Fibroblast of pulmonary artery (primary cell): ENCODE measurements at regions not wholly inside any gene's neighbourhood (a gene's known extent, or its start where the extent isn't known, plus 50 kb on each side); places are given as distances from the start of the nearest gene placed in this dataset.
"Not testable (repeated sequence)": the region's sequence is repeated elsewhere in the genome, so short reads cannot be mapped to it uniquely, and the experiment has no call there.

ENCODE experiments used
- DNase-seq: peaks from one replicate; pipeline ENCODE4 v3.0.0-alpha.2; 2010; ENCODE audit warnings: low read depth
- H3K4me3 ChIP-seq: replicated peaks from 2 replicates; pipeline ENCODE4 v1.5.1; 2011; ENCODE audit warnings: low read depth, mild to moderate bottlenecking, control low read depth, low read length, moderate library complexity
- CTCF ChIP-seq: IDR thresholded peaks from 2 replicates; pipeline ENCODE4 v1.5.1; 2011; ENCODE audit warnings: mild to moderate bottlenecking, control low read depth, low read length, inconsistent platforms; ENCODE audit errors: missing control alignments

GRCh38 chr18:4797002-4797685 is 342.0 kb upstream of the DLGAP1 start:
- H3K4me3 ChIP-seq: no peak overlapping the region
- no peak for DNase-seq
- TF ChIP-seq CTCF: no peak

GRCh38 chr18:4789506-4789905 is 334.4 kb upstream of the DLGAP1 start:
- TF ChIP-seq CTCF: no peak
- no peak overlapping the region for H3K4me3 ChIP-seq
- no peak for DNase-seq

DNA sequence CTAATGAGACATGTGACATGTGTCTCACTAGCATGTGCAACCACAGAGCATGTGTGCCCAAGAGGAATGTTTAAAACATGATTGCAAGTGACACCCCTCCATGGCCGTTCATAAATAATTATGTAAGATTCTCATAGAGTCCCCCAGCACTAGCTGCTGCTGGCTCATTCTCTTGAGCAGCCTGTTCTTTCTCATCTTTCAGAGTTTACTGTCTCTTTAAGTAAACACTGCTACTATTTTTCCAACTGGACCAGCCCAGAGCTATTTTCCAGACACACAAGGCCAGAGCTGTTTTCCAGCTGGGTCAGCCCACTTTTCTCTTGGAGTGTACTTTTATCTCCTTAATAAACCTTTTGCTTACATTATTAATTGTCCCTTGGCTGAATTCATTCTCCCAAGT is 326.8 kb upstream of the DLGAP1 start:
- TF ChIP-seq CTCF: no peak
- H3K4me3 ChIP-seq: no peak overlapping the region
- no peak for DNase-seq

- H3K4me3 ChIP-seq: no peak overlapping the region
- no peak for TF ChIP-seq CTCF
- no peak for DNase-seq
Measured at GRCh38 chr18:4765401-4765800, 310.3 kb upstream of the DLGAP1 start.

GRCh38 chr18:4762330-4762729 is 307.2 kb upstream of the DLGAP1 start:
- no peak overlapping the region for H3K4me3 ChIP-seq
- no peak for TF ChIP-seq CTCF
- DNase-seq: no peak

- TF ChIP-seq CTCF: no peak
- H3K4me3 ChIP-seq: no peak overlapping the region
- DNase-seq: no peak
Measured at GRCh38 chr18:4758980-4759379, 303.9 kb upstream of the DLGAP1 start.

DNA sequence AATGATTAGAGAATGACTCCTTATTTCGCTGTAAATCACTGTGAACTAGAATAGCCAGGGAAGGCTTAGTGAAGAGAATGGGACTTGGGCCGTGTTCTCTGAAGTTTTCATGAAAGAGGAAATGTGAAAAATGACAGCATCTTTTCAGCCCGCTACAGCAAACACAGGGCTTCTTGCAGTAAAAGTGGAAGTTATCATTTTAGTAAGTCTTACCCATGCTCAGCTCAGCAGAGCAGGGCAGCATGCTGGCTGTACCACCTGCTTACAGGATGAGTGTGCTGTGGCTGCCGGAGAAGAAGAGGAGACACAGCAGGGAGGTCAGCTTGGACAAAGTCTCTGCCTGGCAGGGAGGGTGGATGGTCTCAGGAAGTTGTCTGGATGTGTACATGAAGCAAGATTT is 300.7 kb upstream of the DLGAP1 start:
- TF ChIP-seq CTCF: no peak
- no peak for DNase-seq
- no peak overlapping the region for H3K4me3 ChIP-seq

DNA sequence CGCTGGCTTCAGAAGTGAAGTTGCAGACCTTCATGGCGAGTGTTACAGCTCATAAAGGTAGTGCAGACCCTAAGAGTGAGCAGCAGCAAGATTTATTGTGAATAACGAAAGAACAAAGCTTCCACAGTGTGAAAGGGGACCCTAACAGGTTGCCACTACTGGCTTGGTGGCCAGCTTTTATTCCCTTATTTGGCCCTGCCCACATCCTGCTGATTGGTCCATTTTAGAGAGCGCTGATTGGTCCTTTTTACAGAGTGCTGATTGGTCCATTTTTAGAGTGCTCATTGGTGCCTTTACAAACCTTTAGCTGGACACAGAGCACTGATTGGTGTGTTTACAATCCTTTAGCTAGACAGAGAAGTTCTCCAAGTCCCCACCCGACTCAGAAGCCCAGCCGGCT is 298.0 kb upstream of the DLGAP1 start:
- H3K4me3 ChIP-seq, DNase-seq: not testable (repeated sequence)
